ENCODE measurements at regions not wholly inside any gene's neighbourhood (a gene's known extent, or its start where the extent isn't known, plus 50 kb on each side); places are given as distances from the start of the nearest gene placed in this dataset.

DNA sequence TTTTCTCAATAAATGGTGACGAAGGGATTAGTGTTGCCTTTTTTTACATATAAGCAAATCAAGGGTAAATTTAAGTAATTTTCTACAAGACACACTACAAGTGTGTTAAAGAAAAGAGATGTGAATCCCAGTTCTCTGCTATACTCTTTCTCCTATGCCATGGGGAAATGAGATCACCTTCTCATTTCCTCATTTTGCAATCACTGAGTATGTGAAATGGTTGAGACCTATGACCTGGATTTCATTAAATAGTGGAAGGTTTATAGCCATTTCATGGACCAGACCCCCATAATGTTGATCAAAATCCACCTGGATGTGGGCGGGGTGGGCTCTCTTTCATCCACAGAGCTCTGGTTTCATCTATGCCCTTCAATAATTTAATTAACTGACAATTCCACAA, 66.9 kb upstream of the SLIT3 start:
- ATAC-seq (ENCODE audit: low read depth in 2 of 2) (no peak), DNase-seq (no peak)
- Histone ChIP-seq H3K9me3 (ENCODE audit: control insufficient read depth in 2 of 2, low read length in 2 of 2) (no peaks in the 10 kb centered on the region), H3K36me3 (ENCODE audit: control insufficient read depth, insufficient read depth, low read length) (no peaks in the 10 kb centered on the region), H3K27me3 (ENCODE audit: control insufficient read depth, insufficient read depth, low read length) (peaks cover 4% of the 10 kb centered on the region), H3K4me1 (ENCODE audit: control insufficient read depth, insufficient read depth, low read length, poor library complexity, severe bottlenecking) (no peaks in the 10 kb centered on the region), H3K4me3 (ENCODE audit: low read depth, low read length) (no peak overlapping the region), H3K27ac (ENCODE audit: insufficient read depth, low read length, poor library complexity, severe bottlenecking) (no peak overlapping the region)
- Mint-ChIP-seq H3K9me3 (peaks cover 0 to 10% (median 7%) of the 10 kb centered on the region in 7 donors), H3K27ac (no peak overlapping the region), H3K36me3 (no peaks in the 10 kb centered on the region), H3K27me3 (no peaks in the 10 kb centered on the region), H3K4me1 (no peaks in the 10 kb centered on the region), H3K4me3 (no peak overlapping the region)

DNA sequence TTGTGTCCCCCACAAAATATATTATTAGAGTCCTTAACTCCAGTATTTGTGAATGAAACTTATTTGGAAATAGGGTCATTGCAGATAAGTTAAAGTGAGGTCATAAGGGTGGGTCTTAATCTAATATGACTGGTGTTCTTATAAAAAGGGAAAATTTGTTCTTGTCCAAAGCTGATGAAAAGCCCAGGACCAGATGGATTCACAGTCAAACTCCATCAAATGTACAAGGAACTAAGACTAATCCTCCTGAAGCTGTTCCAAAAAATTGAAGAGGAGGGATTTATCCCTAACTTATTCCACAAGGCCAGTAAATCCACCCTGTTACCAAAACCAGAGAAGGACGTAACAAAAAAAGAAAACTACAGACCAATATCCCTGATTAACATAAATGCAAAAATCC, 56.4 kb upstream of the SLIT3 start:
- H3K4me3 ChIP-seq (ENCODE audit: low read depth, low read length) = no peak overlapping the region
- ATAC-seq (ENCODE audit: low read depth in 2 of 2) = no peak
- no peaks in the 10 kb centered on the region for H3K36me3 ChIP-seq (ENCODE audit: control insufficient read depth, insufficient read depth, low read length)
- Mint-ChIP-seq H3K4me1 (no peaks in the 10 kb centered on the region), H3K27me3 (no peaks in the 10 kb centered on the region), H3K9me3 (peaks cover 0 to 2% (median 0%) of the 10 kb centered on the region in 7 donors), H3K4me3 (no peak overlapping the region), H3K36me3 (no peaks in the 10 kb centered on the region), H3K27ac (no peak overlapping the region)
- H3K27ac ChIP-seq (ENCODE audit: insufficient read depth, low read length, poor library complexity, severe bottlenecking) = no peak overlapping the region
- no peaks in the 10 kb centered on the region for H3K4me1 ChIP-seq (ENCODE audit: control insufficient read depth, insufficient read depth, low read length, poor library complexity, severe bottlenecking)
- peaks cover 5% of the 10 kb centered on the region for H3K27me3 ChIP-seq (ENCODE audit: control insufficient read depth, insufficient read depth, low read length)
- H3K9me3 ChIP-seq (ENCODE audit: control insufficient read depth in 2 of 2, low read length in 2 of 2) = no peaks in the 10 kb centered on the region
- no peak for DNase-seq

DNA sequence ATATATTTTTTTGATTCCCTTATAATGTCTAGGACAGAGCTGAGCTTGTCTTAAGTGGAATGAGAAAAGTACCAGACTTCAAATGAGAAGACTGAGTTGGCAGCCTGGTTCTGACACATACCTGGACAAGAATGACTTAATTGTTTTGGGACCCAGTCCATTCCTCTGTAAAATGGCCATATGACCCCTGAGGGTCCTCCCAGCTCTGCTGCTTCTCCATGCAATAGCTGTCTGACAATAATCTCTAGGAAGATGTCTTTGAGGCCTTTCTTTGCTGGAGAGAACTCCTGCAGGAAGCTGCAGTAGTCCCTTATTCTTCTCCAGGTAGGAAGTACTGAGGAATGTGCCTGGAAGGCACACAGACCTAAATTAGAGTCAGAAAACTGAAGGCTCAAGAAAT, 55.9 kb upstream of the SLIT3 start:
- no peaks in the 10 kb centered on the region for H3K4me1 Mint-ChIP-seq
- H3K4me3 Mint-ChIP-seq = no peak overlapping the region

GRCh38 chr5:169356181-169356580, 55.2 kb upstream of the SLIT3 start:
- Mint-ChIP-seq H3K36me3 (no peaks in the 10 kb centered on the region), H3K4me3 (no peak overlapping the region), H3K9me3 (peaks cover 0 to 2% (median 0%) of the 10 kb centered on the region in 7 donors), H3K27me3 (peaks cover 7% of the 10 kb centered on the region), H3K27ac (no peak overlapping the region), H3K4me1 (no peaks in the 10 kb centered on the region)
- no peak for DNase-seq
- Histone ChIP-seq H3K9me3 (ENCODE audit: control insufficient read depth in 2 of 2, low read length in 2 of 2) (no peaks in the 10 kb centered on the region), H3K4me1 (ENCODE audit: control insufficient read depth, insufficient read depth, low read length, poor library complexity, severe bottlenecking) (no peaks in the 10 kb centered on the region), H3K27me3 (ENCODE audit: control insufficient read depth, insufficient read depth, low read length) (peaks cover 5% of the 10 kb centered on the region), H3K4me3 (ENCODE audit: low read depth, low read length) (no peak overlapping the region), H3K36me3 (ENCODE audit: control insufficient read depth, insufficient read depth, low read length) (no peaks in the 10 kb centered on the region), H3K27ac (ENCODE audit: insufficient read depth, low read length, poor library complexity, severe bottlenecking) (no peak overlapping the region)
- ATAC-seq (ENCODE audit: low read depth in 2 of 2) = no peak

More for the DNA sequence above, 55.9 kb upstream of the SLIT3 start:
- Mint-ChIP-seq H3K36me3 (no peaks in the 10 kb centered on the region), H3K27me3 (peaks cover 5% of the 10 kb centered on the region), H3K27ac (no peak overlapping the region), H3K9me3 (peaks cover 0 to 2% (median 0%) of the 10 kb centered on the region in 7 donors)
- Histone ChIP-seq H3K27me3 (ENCODE audit: control insufficient read depth, insufficient read depth, low read length) (peaks cover 5% of the 10 kb centered on the region), H3K4me3 (ENCODE audit: low read depth, low read length) (no peak overlapping the region), H3K9me3 (ENCODE audit: control insufficient read depth in 2 of 2, low read length in 2 of 2) (no peaks in the 10 kb centered on the region), H3K36me3 (ENCODE audit: control insufficient read depth, insufficient read depth, low read length) (no peaks in the 10 kb centered on the region), H3K27ac (ENCODE audit: insufficient read depth, low read length, poor library complexity, severe bottlenecking) (no peak overlapping the region), H3K4me1 (ENCODE audit: control insufficient read depth, insufficient read depth, low read length, poor library complexity, severe bottlenecking) (no peaks in the 10 kb centered on the region)
- DNase-seq (no peak), ATAC-seq (ENCODE audit: low read depth in 2 of 2) (no peak)

DNA sequence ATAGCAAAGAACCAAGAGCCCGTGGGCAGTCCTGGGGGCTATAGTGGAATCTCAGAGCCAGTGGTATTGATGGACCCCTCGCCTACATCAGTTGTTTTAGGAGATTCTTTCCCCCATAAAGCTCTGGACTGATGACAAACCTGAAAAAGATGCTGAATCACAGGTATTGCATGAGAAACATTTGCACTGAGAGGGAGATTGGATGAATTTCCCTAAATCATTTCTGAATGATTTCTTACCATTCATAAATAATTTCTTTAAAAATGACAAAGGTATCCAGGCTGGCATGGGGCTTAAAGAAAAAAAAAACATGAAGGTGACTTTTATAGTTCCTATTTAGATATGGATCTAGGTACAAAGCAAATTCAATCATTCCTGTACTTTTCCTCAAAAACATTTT, 54.0 kb upstream of the SLIT3 start:
- no peak for DNase-seq
- Histone ChIP-seq H3K27me3 (ENCODE audit: control insufficient read depth, insufficient read depth, low read length) (peaks cover 5% of the 10 kb centered on the region), H3K27ac (ENCODE audit: insufficient read depth, low read length, poor library complexity, severe bottlenecking) (no peak overlapping the region), H3K9me3 (ENCODE audit: control insufficient read depth in 2 of 2, low read length in 2 of 2) (no peaks in the 10 kb centered on the region), H3K4me3 (ENCODE audit: low read depth, low read length) (no peak overlapping the region), H3K36me3 (ENCODE audit: control insufficient read depth, insufficient read depth, low read length) (no peaks in the 10 kb centered on the region), H3K4me1 (ENCODE audit: control insufficient read depth, insufficient read depth, low read length, poor library complexity, severe bottlenecking) (no peaks in the 10 kb centered on the region)
- Mint-ChIP-seq H3K27ac (no peak overlapping the region), H3K36me3 (no peaks in the 10 kb centered on the region), H3K27me3 (peaks cover 7% of the 10 kb centered on the region), H3K9me3 (peaks cover 0 to 5% (median 0%) of the 10 kb centered on the region in 7 donors), H3K4me3 (no peak overlapping the region), H3K4me1 (no peaks in the 10 kb centered on the region)
- ATAC-seq (ENCODE audit: low read depth in 2 of 2) = no peak

DNA sequence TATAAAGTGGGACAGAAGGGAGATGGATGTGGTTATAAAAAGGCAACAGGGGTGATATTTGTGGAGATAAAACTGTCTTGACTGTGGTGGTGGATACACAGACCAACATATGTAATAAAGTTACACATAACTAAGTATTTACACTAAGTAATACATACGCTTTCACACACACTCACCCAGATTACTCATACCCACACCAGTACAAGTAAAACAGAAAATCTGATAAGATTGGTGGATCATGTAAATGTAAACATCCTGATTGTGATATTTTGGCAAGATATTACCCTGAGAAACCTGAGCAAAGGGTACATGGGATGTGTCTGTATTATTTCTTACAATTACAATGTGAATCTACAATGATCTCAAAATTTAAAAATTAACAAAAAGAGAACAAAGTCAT, 53.3 kb upstream of the SLIT3 start:
- Histone ChIP-seq H3K4me1 (ENCODE audit: control insufficient read depth, insufficient read depth, low read length, poor library complexity, severe bottlenecking) (no peaks in the 10 kb centered on the region), H3K4me3 (ENCODE audit: low read depth, low read length) (no peak overlapping the region), H3K27me3 (ENCODE audit: control insufficient read depth, insufficient read depth, low read length) (peaks cover 5% of the 10 kb centered on the region), H3K36me3 (ENCODE audit: control insufficient read depth, insufficient read depth, low read length) (no peaks in the 10 kb centered on the region), H3K9me3 (ENCODE audit: control insufficient read depth in 2 of 2, low read length in 2 of 2) (no peaks in the 10 kb centered on the region), H3K27ac (ENCODE audit: insufficient read depth, low read length, poor library complexity, severe bottlenecking) (no peak overlapping the region)
- ATAC-seq (ENCODE audit: low read depth in 2 of 2) = no peak
- Mint-ChIP-seq H3K4me1 (no peaks in the 10 kb centered on the region), H3K27ac (no peak overlapping the region), H3K36me3 (no peaks in the 10 kb centered on the region), H3K9me3 (peaks cover 0 to 5% (median 0%) of the 10 kb centered on the region in 7 donors), H3K27me3 (peaks cover 7% of the 10 kb centered on the region), H3K4me3 (no peak overlapping the region)
- no peak for DNase-seq

DNA sequence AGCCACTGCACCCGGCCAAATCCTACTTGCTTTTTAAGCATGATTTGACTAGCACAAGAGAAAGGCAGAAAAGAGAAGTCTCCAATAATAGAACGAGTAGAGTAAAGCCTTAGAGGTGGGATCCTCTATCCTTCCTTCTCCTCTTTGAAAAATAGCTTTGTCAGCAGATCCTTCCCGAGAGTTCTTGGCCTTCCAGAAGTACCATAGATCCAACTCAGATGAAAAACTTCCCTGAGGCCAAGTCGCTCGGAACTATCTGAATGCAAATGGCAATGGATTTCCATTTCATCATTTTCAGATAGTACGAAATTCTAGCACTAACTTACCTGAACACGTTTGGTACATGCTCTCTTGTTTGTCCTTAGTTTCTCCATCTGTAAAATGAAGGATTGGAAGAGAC, 52.0 kb upstream of the SLIT3 start:
- H3K4me1 ChIP-seq (ENCODE audit: control insufficient read depth, insufficient read depth, low read length, poor library complexity, severe bottlenecking) = no peaks in the 10 kb centered on the region
- Mint-ChIP-seq H3K36me3 (no peaks in the 10 kb centered on the region), H3K4me1 (no peaks in the 10 kb centered on the region), H3K27ac (no peak overlapping the region), H3K4me3 (no peak overlapping the region), H3K27me3 (peaks cover 11% of the 10 kb centered on the region), H3K9me3 (peaks cover 0 to 6% (median 0%) of the 10 kb centered on the region in 7 donors)
- H3K36me3 ChIP-seq (ENCODE audit: control insufficient read depth, insufficient read depth, low read length) = no peaks in the 10 kb centered on the region
- DNase-seq (no peak), ATAC-seq (ENCODE audit: low read depth in 2 of 2) (no peak)
- peaks cover 5% of the 10 kb centered on the region for H3K27me3 ChIP-seq (ENCODE audit: control insufficient read depth, insufficient read depth, low read length)
- H3K4me3 ChIP-seq (ENCODE audit: low read depth, low read length) = no peak overlapping the region
- no peaks in the 10 kb centered on the region for H3K9me3 ChIP-seq (ENCODE audit: control insufficient read depth in 2 of 2, low read length in 2 of 2)
- H3K27ac ChIP-seq (ENCODE audit: insufficient read depth, low read length, poor library complexity, severe bottlenecking) = no peak overlapping the region

- Mint-ChIP-seq H3K4me3 (no peak overlapping the region), H3K36me3 (no peaks in the 10 kb centered on the region), H3K27me3 (peaks cover 11% of the 10 kb centered on the region), H3K9me3 (peaks cover 0 to 6% (median 0%) of the 10 kb centered on the region in 7 donors), H3K27ac (no peak overlapping the region), H3K4me1 (no peaks in the 10 kb centered on the region)
- no peaks in the 10 kb centered on the region for H3K9me3 ChIP-seq (ENCODE audit: control insufficient read depth in 2 of 2, low read length in 2 of 2)
- no peak overlapping the region for H3K4me3 ChIP-seq (ENCODE audit: low read depth, low read length)
- H3K27ac ChIP-seq (ENCODE audit: insufficient read depth, low read length, poor library complexity, severe bottlenecking) = no peak overlapping the region
- DNase-seq = no peak
- H3K36me3 ChIP-seq (ENCODE audit: control insufficient read depth, insufficient read depth, low read length) = no peaks in the 10 kb centered on the region
- no peak for ATAC-seq (ENCODE audit: low read depth in 2 of 2)
- peaks cover 5% of the 10 kb centered on the region for H3K27me3 ChIP-seq (ENCODE audit: control insufficient read depth, insufficient read depth, low read length)
- H3K4me1 ChIP-seq (ENCODE audit: control insufficient read depth, insufficient read depth, low read length, poor library complexity, severe bottlenecking) = no peaks in the 10 kb centered on the region
These were observed 50.8 kb upstream of the SLIT3 start for GRCh38 chr5:169351721-169352120.
